Activated CD4-positive, alpha-beta memory T cell treated with anti-CD3 and anti-CD28 coated beads for 36 hours (primary cell): ENCODE measurements at regions not wholly inside any gene's neighbourhood (a gene's known extent, or its start where the extent isn't known, plus 50 kb on each side); places are given as distances from the start of the nearest gene placed in this dataset.
A peak's percentile ranks its signal among the peaks of the same experiment; 100 is the strongest.

Source experiments
- CTCF ChIA-PET: fragments of 350-600 bp; sonication (Branson Sonifier 250); formaldehyde crosslinking; loops from one replicate; lab custom pipeline; 2021; ENCODE audit warnings: antibody characterized with exemption, inconsistent platforms; lab: Charles Lee
- POLR2A ChIA-PET: fragments of 350-600 bp; sonication (Branson Sonifier 250); formaldehyde crosslinking; loops from one replicate; lab custom pipeline; 2021; ENCODE audit warnings: antibody characterized with exemption; lab: Charles Lee
- DNase-seq: peaks from one replicate; pipeline ENCODE4 v3.0.0-alpha.2; 2020
- H3K27ac Mint-ChIP-seq: one replicate; pipeline ENCODE4 v1.8.0; 2021; ENCODE audit warnings: mixed read lengths
- H3K27me3 Mint-ChIP-seq: one replicate; pipeline ENCODE4 v1.8.0; 2021; ENCODE audit warnings: mixed read lengths
- H3K36me3 Mint-ChIP-seq: one replicate; pipeline ENCODE4 v1.8.0; 2021; ENCODE audit warnings: mixed read lengths
- H3K4me1 Mint-ChIP-seq: one replicate; pipeline ENCODE4 v1.8.0; 2021; ENCODE audit warnings: low read depth, mixed read lengths
- H3K4me3 Mint-ChIP-seq: one replicate; pipeline ENCODE4 v1.8.0; 2021; ENCODE audit warnings: mild to moderate bottlenecking, mixed read lengths
- H3K9me3 Mint-ChIP-seq: one replicate; pipeline ENCODE4 v1.8.0; 2021; ENCODE audit warnings: mixed read lengths
- intact Hi-C: fragments of 100-400 bp; cut with micrococcal nuclease; formaldehyde crosslinking; loops from one replicate; pipeline ENCODE4 v1.15.1; 2023

DNA sequence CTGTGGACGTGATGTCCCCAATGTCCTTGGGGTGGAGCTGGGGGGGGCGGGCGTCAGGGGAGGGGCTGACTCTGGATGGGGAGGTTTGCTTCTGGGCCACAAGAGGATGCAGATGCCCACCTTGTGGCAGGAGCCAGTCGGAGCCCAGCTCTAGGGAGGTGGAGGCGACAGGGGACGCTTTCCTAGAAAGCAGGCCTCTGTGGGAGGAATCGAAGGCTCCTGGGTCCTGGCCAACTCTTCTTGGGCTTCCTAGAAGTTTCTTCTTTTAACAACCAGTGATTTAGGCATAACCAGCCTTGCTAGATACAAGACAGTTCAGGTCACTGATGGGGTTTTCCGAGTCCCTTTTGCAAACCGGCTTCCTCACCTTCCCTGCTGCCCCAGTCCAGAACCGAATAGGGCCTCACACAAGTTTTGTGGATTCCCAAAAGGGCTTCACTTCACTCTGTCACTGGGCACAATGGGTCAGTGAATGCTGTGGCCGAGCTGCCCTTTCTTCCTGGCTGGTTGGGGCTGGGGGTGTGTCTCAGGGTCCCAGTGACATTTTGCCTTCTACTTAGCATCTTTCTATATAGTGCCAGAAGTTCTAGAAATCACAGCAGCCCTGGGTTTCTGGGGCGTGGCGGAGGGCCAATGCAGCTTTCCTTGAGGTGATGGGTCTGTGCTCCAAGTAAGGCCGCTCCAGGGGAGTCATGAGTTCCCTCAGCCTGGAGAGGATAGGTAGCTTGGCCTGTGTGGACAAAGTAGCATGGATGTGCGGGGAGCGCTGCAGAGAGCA is 78.4 kb upstream of the FOXP4 start:
- no peak for DNase-seq
- H3K27ac Mint-ChIP-seq, result no peak overlapping the region
- CTCF ChIA-PET, result no interaction called here
- H3K36me3 Mint-ChIP-seq, result no peaks in the 10 kb centered on the region
- H3K4me3 Mint-ChIP-seq, result no peak overlapping the region
- H3K4me1 Mint-ChIP-seq, result peaks cover 7% of the 10 kb centered on the region
- no peaks in the 10 kb centered on the region for H3K9me3 Mint-ChIP-seq
- intact Hi-C loops, result no loop called here
- peaks cover 55% of the 10 kb centered on the region for H3K27me3 Mint-ChIP-seq
- POLR2A ChIA-PET, result no interaction called here

DNA sequence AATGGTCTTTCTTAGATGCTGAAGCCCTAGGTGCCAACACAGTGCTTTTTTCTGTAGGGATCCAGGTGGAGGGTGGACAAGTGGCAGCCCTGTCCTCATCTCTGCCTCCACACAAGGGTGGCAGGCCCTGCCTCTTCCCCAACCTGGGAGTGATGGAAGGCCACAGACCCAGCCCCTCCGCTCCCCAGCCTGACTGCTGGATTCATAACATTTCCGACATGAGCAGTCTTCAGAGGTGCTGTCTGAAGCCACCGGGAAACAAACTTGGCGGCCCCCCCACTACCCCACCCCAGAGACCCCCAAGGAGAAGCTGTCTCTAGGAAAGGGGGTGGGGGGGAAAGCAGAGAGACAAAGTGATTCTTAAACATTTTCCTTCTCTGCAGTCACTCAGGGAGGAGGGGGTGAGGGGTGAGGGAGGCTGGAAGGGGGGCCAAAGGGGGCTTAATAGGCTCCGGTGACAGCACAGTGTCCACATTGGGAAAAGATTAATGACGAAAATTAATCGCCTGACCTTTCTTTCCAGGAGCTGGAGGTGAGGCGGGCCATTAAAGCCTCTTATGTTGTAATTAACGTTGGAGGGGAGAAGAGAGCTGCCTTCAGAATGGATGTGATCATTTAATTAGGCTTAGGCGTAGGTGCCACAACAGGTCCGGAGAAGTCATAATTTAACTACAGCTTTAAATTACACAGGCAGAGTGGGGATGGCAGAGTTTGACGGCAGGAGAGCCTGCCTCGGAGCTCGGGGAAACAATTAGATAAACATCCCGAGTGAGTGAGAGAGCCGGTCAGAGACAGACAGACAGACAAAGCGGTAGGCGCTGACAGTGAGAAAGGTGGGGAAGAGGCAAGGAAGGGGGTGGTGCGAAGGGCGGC is 76.8 kb upstream of the FOXP4 start:
- H3K4me1 Mint-ChIP-seq, result peaks cover 7% of the 10 kb centered on the region
- no peak overlapping the region for H3K27ac Mint-ChIP-seq
- peak overlapping the region; percentile 60 for H3K4me3 Mint-ChIP-seq
- peaks cover 47% of the 10 kb centered on the region for H3K27me3 Mint-ChIP-seq
- intact Hi-C loops, result no loop called here
- CTCF ChIA-PET, result interaction anchor here (0.8 kb wide), 1 partner anchor 44 kb away, joined by 5 read pairs; no protein-coding TSS in a partner anchor
- H3K9me3 Mint-ChIP-seq, result no peaks in the 10 kb centered on the region
- H3K36me3 Mint-ChIP-seq, result no peaks in the 10 kb centered on the region
- no peak for DNase-seq
- POLR2A ChIA-PET, result no interaction called here

DNA sequence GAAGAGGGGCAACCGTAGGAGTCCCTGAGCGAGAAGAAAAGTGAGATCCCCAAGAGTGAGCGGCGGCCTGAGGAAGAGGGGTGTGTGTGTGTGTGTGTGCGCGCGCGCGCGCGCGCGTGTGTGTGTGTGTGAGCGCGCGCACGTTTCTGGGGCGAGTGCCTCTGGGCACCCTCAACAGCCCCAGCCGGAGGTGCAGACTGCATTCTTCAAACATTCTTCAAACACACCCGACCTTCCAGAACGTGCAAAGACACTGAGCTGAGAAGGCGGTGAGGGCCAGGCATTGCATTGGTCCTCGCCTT is 76.2 kb upstream of the FOXP4 start:
- POLR2A ChIA-PET, result no interaction called here

DNA sequence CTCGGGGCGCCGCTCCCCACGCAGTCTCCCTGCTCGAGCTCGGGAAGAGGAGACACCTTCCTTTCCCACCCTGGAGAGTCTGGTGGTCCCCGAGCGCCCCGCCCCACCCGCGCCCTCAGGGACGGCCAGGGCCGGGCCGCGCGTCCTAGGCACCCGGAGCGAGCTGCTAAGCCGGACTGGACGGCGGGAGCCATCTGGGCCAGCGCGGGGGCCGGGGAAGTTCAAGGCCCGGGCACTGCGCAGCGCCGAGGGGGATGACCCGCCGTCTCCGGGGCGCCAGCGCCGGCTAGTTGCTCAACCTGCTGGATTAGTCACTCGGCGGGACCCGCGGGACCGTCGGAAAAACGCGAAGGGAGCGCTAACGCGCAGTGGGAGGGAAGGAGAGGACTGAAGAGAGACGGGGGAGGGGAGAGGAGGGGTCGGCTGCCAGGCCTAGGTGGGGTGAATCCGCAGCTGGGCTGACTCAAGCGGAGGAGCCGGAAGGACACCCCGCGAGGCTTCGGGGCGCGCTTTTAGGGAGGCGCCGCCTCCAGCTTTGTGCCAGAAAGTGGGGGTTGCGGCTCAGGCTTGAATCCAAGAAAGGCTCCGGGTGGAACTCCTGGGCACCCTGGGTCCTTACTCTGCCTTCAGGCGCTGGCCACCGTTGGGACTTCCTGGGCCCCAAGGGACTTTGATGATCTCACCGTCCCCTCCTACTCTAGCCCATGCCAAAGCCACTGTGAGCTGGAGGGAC is 75.7 kb upstream of the FOXP4 start:
- intact Hi-C loops, result no loop called here
- Mint-ChIP-seq H3K27me3 (peaks cover 46% of the 10 kb centered on the region), H3K36me3 (no peaks in the 10 kb centered on the region), H3K27ac (no peak overlapping the region), H3K4me3 (peak overlapping the region; percentile 60), H3K9me3 (no peaks in the 10 kb centered on the region), H3K4me1 (peaks cover 7% of the 10 kb centered on the region)
- DNase-seq, result peak; percentile 37
- CTCF ChIA-PET, result interaction anchor here (0.6 to 0.7 kb wide), 2 partner anchors 8 to 84 kb away, joined by 3 read pairs; no protein-coding TSS in a partner anchor
- POLR2A ChIA-PET, result no interaction called here

More for the DNA sequence above, 76.2 kb upstream of the FOXP4 start:
- Mint-ChIP-seq H3K27ac (no peak overlapping the region), H3K4me1 (peaks cover 7% of the 10 kb centered on the region), H3K9me3 (no peaks in the 10 kb centered on the region), H3K27me3 (peaks cover 44% of the 10 kb centered on the region), H3K36me3 (no peaks in the 10 kb centered on the region), H3K4me3 (peak overlapping the region; percentile 60)
- intact Hi-C loops, result no loop called here
- no peak for DNase-seq
- CTCF ChIA-PET, result interaction anchor here (0.7 kb wide), 1 partner anchor 8 kb away, joined by 3 read pairs; no protein-coding TSS in a partner anchor

DNA sequence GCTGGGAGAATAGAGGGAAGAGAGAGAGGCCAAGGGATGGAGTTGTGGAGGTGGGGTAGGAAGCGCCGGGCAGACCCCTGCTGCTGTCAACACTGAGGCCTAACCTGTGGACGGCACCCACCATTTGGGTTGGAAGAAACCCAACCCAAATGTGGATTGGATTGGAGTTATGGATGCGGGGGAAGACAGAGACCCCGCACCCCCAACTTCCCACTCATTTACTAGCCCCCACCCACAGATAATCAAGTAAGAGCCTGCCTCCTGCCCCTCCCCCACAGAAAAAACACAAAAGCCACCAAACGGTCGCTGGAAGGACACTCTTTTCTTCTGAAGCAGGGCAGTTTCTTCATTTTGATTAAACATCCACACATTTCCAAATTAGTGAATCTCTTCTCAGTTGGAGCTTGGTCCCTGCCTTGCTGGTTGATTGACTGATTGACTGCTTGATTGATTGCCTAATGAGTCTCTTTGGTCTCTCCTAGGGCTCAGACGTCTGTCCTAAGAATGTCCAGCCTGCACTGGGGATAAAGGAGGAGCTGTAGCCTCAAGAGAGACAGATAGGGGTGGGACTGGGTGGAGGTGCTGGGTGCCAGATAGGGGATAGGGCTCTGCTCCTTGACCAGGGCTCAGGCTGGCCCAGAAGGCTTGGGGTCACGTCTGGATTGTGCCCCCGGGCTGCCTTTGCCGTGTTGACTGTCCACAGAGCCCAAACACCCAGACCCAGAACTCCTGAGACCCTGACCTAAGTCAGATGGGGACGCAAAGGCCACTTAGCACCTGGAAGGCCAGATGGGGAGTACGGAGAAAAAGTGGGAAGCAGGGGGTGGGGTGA is 74.9 kb upstream of the FOXP4 start:
- ChIA-PET POLR2A (no interaction called here), CTCF (interaction anchor here (0.6 kb wide), 1 partner anchor 84 kb away, joined by 3 read pairs; no protein-coding TSS in a partner anchor)
- no peaks in the 10 kb centered on the region for H3K36me3 Mint-ChIP-seq
- H3K9me3 Mint-ChIP-seq, result no peaks in the 10 kb centered on the region
- peaks cover 7% of the 10 kb centered on the region for H3K4me1 Mint-ChIP-seq
- DNase-seq, result no peak
- no peak overlapping the region for H3K4me3 Mint-ChIP-seq
- H3K27ac Mint-ChIP-seq, result no peak overlapping the region
- H3K27me3 Mint-ChIP-seq, result peaks cover 43% of the 10 kb centered on the region
- intact Hi-C loops, result no loop called here

DNA sequence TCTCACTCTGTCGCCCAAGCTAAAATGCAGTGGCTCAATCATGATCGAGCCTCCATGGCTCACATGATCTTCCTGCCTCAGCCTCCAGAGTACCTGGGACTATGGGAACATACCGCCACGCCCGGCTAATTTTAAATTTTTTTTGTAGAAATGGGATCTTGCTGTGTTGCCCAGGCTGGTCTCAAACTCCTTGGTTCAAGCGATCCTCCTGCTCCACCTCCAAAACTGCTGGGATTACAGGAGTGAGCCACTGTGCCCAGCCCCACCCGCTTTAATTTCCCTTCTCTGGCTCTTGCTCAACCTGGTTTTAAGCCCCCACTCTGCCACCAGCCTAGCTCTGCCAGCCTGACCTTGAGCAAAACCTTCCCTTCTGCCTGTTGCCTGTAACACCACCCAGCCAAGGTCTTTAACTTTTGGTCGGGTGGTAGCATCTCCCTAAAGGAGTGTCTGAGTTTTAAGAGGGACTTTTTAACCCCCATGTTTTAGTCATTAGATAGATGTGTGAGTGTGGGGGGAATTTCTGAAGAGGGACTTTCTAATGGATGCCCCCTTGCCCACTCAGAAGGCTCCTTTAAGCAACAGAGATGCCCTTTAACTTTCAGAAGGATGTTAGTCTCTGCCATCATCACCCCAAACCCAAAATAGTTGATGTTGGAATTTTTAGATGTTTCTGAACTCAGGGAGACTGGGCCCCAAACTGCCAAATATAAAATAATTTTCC is 71.8 kb upstream of the FOXP4 start:
- H3K27me3 Mint-ChIP-seq, result peaks cover 41% of the 10 kb centered on the region
- H3K9me3 Mint-ChIP-seq, result no peaks in the 10 kb centered on the region
- intact Hi-C loops, result no loop called here
- H3K4me3 Mint-ChIP-seq, result no peak overlapping the region
- DNase-seq, result no peak
- no peak overlapping the region for H3K27ac Mint-ChIP-seq
- H3K4me1 Mint-ChIP-seq, result peaks cover 7% of the 10 kb centered on the region
- POLR2A ChIA-PET, result no interaction called here
- CTCF ChIA-PET, result no interaction called here
- H3K36me3 Mint-ChIP-seq, result no peaks in the 10 kb centered on the region

DNA sequence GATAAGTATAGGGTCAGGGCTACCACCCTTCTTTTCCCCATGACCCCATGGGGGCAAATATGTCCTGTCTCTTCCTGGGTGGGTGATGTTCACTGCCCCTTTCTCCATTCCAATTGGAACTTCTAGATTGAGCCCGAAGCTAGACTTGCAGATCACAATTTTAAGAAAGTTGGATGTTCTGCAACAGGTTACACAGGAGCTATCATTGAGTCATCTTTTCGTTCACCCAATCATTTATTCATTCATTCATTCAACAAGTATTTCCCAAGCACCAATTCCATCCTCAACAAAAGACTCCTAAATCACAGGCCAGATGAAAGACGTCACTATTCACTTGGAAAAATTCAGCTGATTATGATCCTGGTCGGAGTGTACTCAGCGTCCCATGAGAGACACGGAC is 71.0 kb upstream of the FOXP4 start:
- CTCF ChIA-PET, result no interaction called here
- no peaks in the 10 kb centered on the region for H3K36me3 Mint-ChIP-seq
- H3K9me3 Mint-ChIP-seq, result no peaks in the 10 kb centered on the region
- H3K4me1 Mint-ChIP-seq, result no peaks in the 10 kb centered on the region
- peaks cover 34% of the 10 kb centered on the region for H3K27me3 Mint-ChIP-seq
- DNase-seq, result no peak
- intact Hi-C loops, result no loop called here
- no peak overlapping the region for H3K27ac Mint-ChIP-seq
- H3K4me3 Mint-ChIP-seq, result no peak overlapping the region
- POLR2A ChIA-PET, result no interaction called here

DNA sequence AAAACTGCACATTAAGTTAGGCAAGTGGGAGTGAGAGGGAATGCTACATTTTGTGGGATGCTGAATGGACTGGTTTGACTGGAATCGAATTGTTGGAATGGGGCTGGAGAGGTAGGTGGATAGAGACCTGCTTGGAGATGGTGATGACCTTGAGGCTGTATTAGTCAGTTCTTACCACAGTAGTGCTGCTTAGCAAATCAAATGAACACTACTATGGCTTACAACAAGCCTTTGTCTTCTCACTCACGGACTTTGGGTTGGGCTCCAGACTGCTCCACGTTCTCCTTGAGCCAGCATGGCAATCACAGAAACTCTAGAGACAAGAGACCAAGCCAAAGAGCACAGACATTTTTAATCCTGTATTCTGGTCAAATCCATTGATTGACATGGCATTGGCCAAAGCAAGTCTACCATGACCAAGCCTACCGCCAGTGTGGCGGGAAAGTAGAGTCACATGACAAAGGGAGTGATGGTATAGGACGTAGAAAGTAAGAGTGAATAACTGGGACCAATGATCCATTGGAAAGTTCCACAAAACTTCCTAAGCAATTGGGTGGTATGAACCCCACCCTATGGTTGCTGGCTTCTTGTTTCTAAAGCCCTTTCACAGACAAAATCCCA is 70.3 kb upstream of the FOXP4 start:
- Mint-ChIP-seq H3K4me3 (no peak overlapping the region), H3K27ac (no peak overlapping the region), H3K27me3 (peaks cover 32% of the 10 kb centered on the region), H3K9me3 (no peaks in the 10 kb centered on the region), H3K4me1 (no peaks in the 10 kb centered on the region), H3K36me3 (no peaks in the 10 kb centered on the region)
- no peak for DNase-seq
- intact Hi-C loops, result no loop called here
- ChIA-PET CTCF (no interaction called here), POLR2A (no interaction called here)

DNA sequence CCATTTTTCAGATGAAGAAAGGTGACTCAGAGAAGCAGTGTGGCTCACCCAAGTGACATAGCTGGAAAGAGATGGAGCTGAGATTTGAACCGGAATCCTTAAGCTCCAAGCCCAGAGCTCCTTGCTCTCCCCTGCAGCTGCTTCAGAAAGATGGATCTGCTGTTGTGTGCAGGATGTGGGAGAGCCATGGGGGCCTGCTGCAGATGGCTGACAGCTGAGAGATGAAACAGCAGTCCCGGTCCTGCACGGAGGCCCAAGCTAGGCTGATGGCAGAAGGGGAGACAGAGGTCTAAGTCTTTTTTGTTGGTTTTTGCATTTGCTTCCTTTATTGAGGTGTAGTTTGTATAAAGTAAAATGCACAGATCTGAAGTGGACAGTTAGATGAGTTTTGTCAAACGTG is 69.8 kb upstream of the FOXP4 start:
- Mint-ChIP-seq H3K4me1 (no peaks in the 10 kb centered on the region), H3K4me3 (no peak overlapping the region), H3K27me3 (peaks cover 28% of the 10 kb centered on the region), H3K27ac (no peak overlapping the region), H3K9me3 (no peaks in the 10 kb centered on the region), H3K36me3 (no peaks in the 10 kb centered on the region)
- intact Hi-C loops, result no loop called here
- CTCF ChIA-PET, result no interaction called here
- DNase-seq, result no peak
- POLR2A ChIA-PET, result no interaction called here

DNA sequence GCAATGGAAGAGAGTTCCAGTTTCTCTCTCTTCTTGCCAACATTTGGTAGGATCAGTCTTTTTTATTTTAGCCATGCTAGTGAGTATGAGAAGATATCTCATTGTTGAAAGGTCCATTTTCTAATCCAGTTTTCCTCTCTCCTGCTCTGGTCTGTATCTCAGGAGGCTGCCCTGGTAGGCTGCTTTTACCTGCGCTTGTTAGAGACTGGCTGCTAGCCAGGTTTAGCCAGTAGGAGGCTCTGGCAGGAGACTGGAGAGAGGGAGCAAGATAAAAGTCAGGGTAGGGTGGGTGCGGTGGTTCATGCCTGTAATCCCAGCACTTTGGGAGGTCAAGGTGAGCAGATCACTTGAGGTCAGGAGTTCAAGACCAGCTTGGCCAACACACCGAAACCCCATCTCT is 68.6 kb upstream of the FOXP4 start:
- H3K4me3 Mint-ChIP-seq, result no peak overlapping the region
- H3K4me1 Mint-ChIP-seq, result no peaks in the 10 kb centered on the region
- ChIA-PET CTCF (interaction anchor here (1.2 kb wide), 1 partner anchor 117 kb away, joined by 3 read pairs; no protein-coding TSS in a partner anchor), POLR2A (no interaction called here)
- no peak for DNase-seq
- H3K9me3 Mint-ChIP-seq, result no peaks in the 10 kb centered on the region
- intact Hi-C loops, result no loop called here
- no peak overlapping the region for H3K27ac Mint-ChIP-seq
- H3K27me3 Mint-ChIP-seq, result peaks cover 22% of the 10 kb centered on the region
- no peaks in the 10 kb centered on the region for H3K36me3 Mint-ChIP-seq

DNA sequence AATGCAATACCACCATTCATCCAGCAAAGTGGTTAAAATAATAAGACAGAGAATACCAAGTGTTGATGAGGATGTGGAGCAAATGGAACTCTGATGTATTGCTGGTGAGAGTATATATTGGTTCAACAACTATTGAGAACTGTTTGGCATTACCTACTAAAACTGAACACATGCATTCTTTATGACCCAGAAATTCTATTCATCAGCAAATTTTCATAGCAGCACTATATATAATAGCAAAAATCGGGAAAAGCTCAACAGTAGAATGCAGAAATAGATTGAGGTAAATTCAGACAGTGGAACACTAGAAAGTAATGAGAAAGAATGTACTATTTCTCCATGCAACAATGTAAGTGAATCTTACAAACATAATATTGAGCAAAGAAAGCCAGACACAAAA is 62.2 kb upstream of the FOXP4 start:
- Mint-ChIP-seq H3K27ac (no peak overlapping the region), H3K27me3 (peaks cover 8% of the 10 kb centered on the region), H3K4me1 (no peaks in the 10 kb centered on the region), H3K4me3 (no peak overlapping the region), H3K9me3 (no peaks in the 10 kb centered on the region), H3K36me3 (no peaks in the 10 kb centered on the region)
- POLR2A ChIA-PET, result no interaction called here
- intact Hi-C loops, result no loop called here
- CTCF ChIA-PET, result no interaction called here
- DNase-seq, result no peak
